ENCODE measurements at regions not wholly inside any gene's neighbourhood (a gene's known extent, or its start where the extent isn't known, plus 50 kb on each side); places are given as distances from the start of the nearest gene placed in this dataset.

GRCh38 chr15:62475591-62475990 is 310.5 kb upstream of the C2CD4B start:
- no peak for DNase-seq

GRCh38 chr15:62476163-62476562 is 311.1 kb upstream of the C2CD4B start:
- DNase-seq = no peak

GRCh38 chr15:62477929-62478328 is 312.8 kb upstream of the C2CD4B start:
- DNase-seq = no peak

GRCh38 chr15:62482785-62483429 is 317.8 kb upstream of the C2CD4B start:
- no peak for DNase-seq

- DNase-seq = no peak
These were observed 318.7 kb upstream of the C2CD4B start for GRCh38 chr15:62483814-62484213.

- DNase-seq = no peak
These were observed 320.2 kb upstream of the C2CD4B start for GRCh38 chr15:62485170-62485720.

- no peak for DNase-seq
These were observed 321.0 kb upstream of the C2CD4B start for GRCh38 chr15:62486041-62486440.

GRCh38 chr15:62488387-62488786 is 323.3 kb upstream of the C2CD4B start:
- DNase-seq = no peak

GRCh38 chr15:62491642-62492041 is 326.6 kb upstream of the C2CD4B start:
- no peak for DNase-seq

- no peak for DNase-seq
These were observed 327.8 kb upstream of the C2CD4B start for GRCh38 chr15:62492900-62493299.

GRCh38 chr15:62494197-62494596 is 329.1 kb upstream of the C2CD4B start:
- DNase-seq = no peak

GRCh38 chr15:62495670-62496614 is 330.9 kb upstream of the C2CD4B start:
- no peak for DNase-seq

GRCh38 chr15:62497356-62497755 is 332.3 kb upstream of the C2CD4B start:
- DNase-seq = no peak

GRCh38 chr15:62498278-62498677 is 333.2 kb upstream of the C2CD4B start:
- no peak for DNase-seq

- no peak for DNase-seq
These were observed 333.6 kb upstream of the C2CD4B start for GRCh38 chr15:62498712-62499111.

GRCh38 chr15:62500325-62500724 is 335.2 kb upstream of the C2CD4B start:
- DNase-seq = no peak

- DNase-seq = no peak
These were observed 337.4 kb upstream of the C2CD4B start for GRCh38 chr15:62502451-62502850.

GRCh38 chr15:62503451-62503850 is 338.4 kb upstream of the C2CD4B start:
- DNase-seq = no peak

GRCh38 chr15:62505762-62506161 is 340.7 kb upstream of the C2CD4B start:
- no peak for DNase-seq

GRCh38 chr15:62506217-62506805 is 341.2 kb upstream of the C2CD4B start:
- DNase-seq = no peak

- no peak for DNase-seq
These were observed 344.4 kb upstream of the C2CD4B start for GRCh38 chr15:62509395-62509958.

GRCh38 chr15:62510791-62511190 is 345.7 kb upstream of the C2CD4B start:
- no peak for DNase-seq

- DNase-seq = no peak
These were observed 347.8 kb upstream of the C2CD4B start for GRCh38 chr15:62512904-62513303.
